ENCODE measurements at regions not wholly inside any gene's neighbourhood (a gene's known extent, or its start where the extent isn't known, plus 50 kb on each side); places are given as distances from the start of the nearest gene placed in this dataset.

DNA sequence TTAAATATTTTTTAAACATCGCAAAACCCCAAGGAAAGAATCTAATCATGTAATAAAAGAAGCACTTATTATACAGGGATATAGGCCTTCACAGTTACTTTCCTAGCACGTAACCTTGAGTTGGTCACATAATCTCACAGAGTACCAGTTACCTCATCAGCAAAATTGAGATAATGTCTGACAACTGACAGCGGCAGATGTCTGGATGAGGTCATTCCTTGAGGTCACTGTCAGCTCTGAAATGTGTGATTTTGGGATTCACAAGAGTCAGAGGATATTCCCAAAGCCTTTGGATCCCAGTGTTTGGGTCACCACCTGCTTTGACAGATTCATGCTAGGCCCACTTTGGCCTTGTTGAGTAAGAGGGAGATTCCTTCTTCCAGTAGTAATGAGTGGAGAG lies 151.4 kb upstream of the SEMA6D start:
- Mint-ChIP-seq H3K27ac (no peak overlapping the region), H3K4me3 (no peak overlapping the region), H3K27me3 (ENCODE audit: low read depth, poor library complexity) (no peaks in the 10 kb centered on the region), H3K36me3 (ENCODE audit: low read depth) (no peaks in the 10 kb centered on the region), H3K9me3 (peaks cover 3% of the 10 kb centered on the region), H3K4me1 (peaks cover 6% of the 10 kb centered on the region)
- TF ChIP-seq, protein P1, sequence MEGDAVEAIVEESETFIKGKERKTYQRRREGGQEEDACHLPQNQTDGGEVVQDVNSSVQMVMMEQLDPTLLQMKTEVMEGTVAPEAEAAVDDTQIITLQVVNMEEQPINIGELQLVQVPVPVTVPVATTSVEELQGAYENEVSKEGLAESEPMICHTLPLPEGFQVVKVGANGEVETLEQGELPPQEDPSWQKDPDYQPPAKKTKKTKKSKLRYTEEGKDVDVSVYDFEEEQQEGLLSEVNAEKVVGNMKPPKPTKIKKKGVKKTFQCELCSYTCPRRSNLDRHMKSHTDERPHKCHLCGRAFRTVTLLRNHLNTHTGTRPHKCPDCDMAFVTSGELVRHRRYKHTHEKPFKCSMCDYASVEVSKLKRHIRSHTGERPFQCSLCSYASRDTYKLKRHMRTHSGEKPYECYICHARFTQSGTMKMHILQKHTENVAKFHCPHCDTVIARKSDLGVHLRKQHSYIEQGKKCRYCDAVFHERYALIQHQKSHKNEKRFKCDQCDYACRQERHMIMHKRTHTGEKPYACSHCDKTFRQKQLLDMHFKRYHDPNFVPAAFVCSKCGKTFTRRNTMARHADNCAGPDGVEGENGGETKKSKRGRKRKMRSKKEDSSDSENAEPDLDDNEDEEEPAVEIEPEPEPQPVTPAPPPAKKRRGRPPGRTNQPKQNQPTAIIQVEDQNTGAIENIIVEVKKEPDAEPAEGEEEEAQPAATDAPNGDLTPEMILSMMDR (IDR thresholded peaks at IDR 0.05), result no peak
- DNase-seq, result no peak

DNA sequence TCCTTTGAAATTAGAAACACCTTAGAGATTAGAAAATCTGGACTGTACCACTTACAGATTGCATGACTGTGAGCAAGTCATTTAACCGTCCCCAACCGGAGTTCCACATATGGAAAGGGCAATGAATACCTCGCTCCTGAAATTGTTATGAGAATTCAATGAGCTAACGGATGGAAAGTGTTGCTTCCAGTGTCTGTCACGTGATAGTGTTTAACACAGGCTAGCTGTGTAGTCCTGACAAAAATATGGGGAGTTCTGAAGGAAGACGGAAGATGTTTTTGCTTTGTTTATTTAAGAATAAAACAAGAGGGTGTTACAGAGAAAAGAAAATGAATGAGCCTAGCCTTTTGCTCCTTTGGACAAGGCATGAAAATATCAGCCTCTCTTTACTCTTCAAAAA lies 150.7 kb upstream of the SEMA6D start:
- H3K36me3 Mint-ChIP-seq (ENCODE audit: low read depth), result no peaks in the 10 kb centered on the region
- H3K27me3 Mint-ChIP-seq (ENCODE audit: low read depth, poor library complexity), result no peaks in the 10 kb centered on the region
- H3K4me1 Mint-ChIP-seq, result peaks cover 8% of the 10 kb centered on the region
- no peak overlapping the region for H3K4me3 Mint-ChIP-seq
- TF ChIP-seq, protein P1 (IDR thresholded peaks at IDR 0.05), result no peak
- no peaks in the 10 kb centered on the region for H3K9me3 Mint-ChIP-seq
- no peak for DNase-seq
- no peak overlapping the region for H3K27ac Mint-ChIP-seq

- TF ChIP-seq, protein P1 (IDR thresholded peaks at IDR 0.05), result no peak
- Mint-ChIP-seq H3K4me3 (no peak overlapping the region), H3K27me3 (ENCODE audit: low read depth, poor library complexity) (no peaks in the 10 kb centered on the region), H3K36me3 (ENCODE audit: low read depth) (no peaks in the 10 kb centered on the region), H3K27ac (no peak overlapping the region), H3K9me3 (no peaks in the 10 kb centered on the region), H3K4me1 (peaks cover 8% of the 10 kb centered on the region)
- no peak for DNase-seq
Observed at GRCh38 chr15:47568030-47568429, 149.3 kb upstream of the SEMA6D start.

DNA sequence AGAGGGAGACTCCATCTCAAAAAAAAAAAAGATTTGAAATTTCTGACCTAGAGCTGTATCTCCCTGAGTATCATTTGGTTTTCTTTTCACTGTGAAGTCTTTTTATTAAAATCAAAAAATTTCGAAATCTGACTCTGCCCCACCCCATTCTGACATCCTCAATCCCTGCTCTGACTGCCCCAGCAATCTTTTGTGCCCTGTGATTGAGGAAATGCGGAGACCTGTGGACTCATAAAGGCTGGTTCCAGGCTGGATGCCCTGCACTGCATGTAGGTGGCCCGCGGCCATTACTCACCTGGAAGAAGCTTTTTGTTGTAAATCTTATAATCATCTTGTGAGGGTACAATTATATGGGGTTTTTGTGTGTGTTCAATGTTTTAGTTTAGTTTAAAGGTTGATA lies 147.3 kb upstream of the SEMA6D start:
- Mint-ChIP-seq H3K27me3 (ENCODE audit: low read depth, poor library complexity) (no peaks in the 10 kb centered on the region), H3K27ac (peak overlapping the region; percentile 36), H3K4me1 (peaks cover 11% of the 10 kb centered on the region), H3K9me3 (no peaks in the 10 kb centered on the region), H3K4me3 (no peak overlapping the region), H3K36me3 (ENCODE audit: low read depth) (no peaks in the 10 kb centered on the region)
- DNase-seq, result no peak
- TF ChIP-seq, protein P1 (IDR thresholded peaks at IDR 0.05), result no peak

DNA sequence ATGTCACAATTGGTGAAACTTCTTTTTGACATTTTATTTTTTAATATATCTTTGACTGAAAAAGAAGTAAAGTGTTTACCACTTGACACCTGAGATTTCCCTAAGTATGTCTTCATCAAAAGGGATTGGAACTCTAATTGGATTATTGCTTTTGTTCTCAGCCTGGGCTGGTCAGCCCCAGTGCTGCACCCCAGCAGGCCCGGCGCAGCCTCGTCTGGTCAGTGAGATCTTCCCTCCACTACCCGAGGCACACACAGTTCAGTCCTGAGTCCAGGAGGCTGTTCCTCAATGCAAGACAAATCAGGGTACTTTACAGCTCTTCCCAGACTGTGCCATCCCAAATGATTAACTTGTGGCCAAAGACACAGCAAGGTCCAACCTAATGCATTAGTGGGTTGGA lies 146.9 kb upstream of the SEMA6D start:
- Mint-ChIP-seq H3K36me3 (ENCODE audit: low read depth) (no peaks in the 10 kb centered on the region), H3K9me3 (no peaks in the 10 kb centered on the region), H3K4me3 (no peak overlapping the region), H3K4me1 (peaks cover 15% of the 10 kb centered on the region), H3K27me3 (ENCODE audit: low read depth, poor library complexity) (no peaks in the 10 kb centered on the region), H3K27ac (no peak overlapping the region)
- TF ChIP-seq, protein P1 (IDR thresholded peaks at IDR 0.05), result no peak
- DNase-seq, result no peak

DNA sequence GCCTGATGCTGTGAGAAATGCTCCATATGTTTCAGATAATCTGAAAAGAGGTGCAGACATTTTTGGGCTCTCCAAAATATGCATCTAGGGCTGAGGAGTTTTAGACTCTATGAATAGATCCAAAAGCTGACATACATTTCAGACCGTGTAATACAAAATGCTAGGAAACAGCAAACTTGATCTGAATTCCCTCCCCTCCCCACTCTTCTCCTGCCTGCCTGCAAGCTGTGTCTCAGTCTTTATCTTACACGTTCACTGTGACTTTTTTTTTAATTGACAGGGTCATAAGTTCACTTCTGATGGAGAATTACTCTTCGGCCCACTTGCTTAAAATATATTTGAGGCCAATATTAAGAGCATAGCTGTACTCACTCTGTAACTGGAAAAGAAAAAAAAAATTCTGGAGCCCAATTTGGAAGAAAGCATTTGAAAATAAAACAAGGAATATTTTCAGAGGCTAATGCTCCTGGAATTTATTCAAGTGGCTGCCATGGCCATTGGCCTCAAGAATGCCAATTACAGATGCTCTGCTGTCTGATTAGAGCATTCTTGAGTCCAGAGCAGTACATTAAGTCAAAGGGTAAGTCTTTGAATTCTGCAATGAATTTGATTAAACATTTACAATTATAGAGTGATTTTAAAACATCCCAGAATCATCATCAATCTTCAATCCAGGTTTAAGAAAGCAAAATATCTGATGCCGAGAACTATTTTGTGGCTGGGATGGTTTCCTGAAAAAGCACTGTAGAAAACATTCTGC lies 146.2 kb upstream of the SEMA6D start:
- Mint-ChIP-seq H3K4me1 (peaks cover 15% of the 10 kb centered on the region), H3K9me3 (no peaks in the 10 kb centered on the region), H3K27me3 (ENCODE audit: low read depth, poor library complexity) (no peaks in the 10 kb centered on the region), H3K27ac (no peak overlapping the region), H3K4me3 (no peak overlapping the region), H3K36me3 (ENCODE audit: low read depth) (no peaks in the 10 kb centered on the region)
- TF ChIP-seq, protein P1 (IDR thresholded peaks at IDR 0.05), result no peak
- no peak for DNase-seq

All from nephron progenitor cell (in vitro differentiated cells).